Nucleus accumbens (tissue), 56 donors: ENCODE measurements at regions not wholly inside any gene's neighbourhood (a gene's known extent, or its start where the extent isn't known, plus 50 kb on each side); places are given as distances from the start of the nearest gene placed in this dataset.

Experiments
- DNase-seq, 56 donors: peaks; one replicate each; lab custom pipeline; 2025; lab: John Stamatoyannopoulos, UW

GRCh38 chr11:11789735-11790369 is 51.9 kb upstream of the USP47 start:
- peak in 1 of 56 donors; percentile 3 for DNase-seq

GRCh38 chr11:11788063-11788710 is 53.6 kb upstream of the USP47 start:
- no peak for DNase-seq

GRCh38 chr11:11787305-11788062 is 54.3 kb upstream of the USP47 start:
- DNase-seq: peak in 49 of 56 donors; percentile 12 to 88 (median 60)

- DNase-seq: no peak
Measured at GRCh38 chr11:11786771-11787170, 55.0 kb upstream of the USP47 start.

- no peak for DNase-seq
Measured at GRCh38 chr11:11786234-11786633, 55.5 kb upstream of the USP47 start.

- DNase-seq: no peak
Measured at GRCh38 chr11:11782532-11783110, 59.2 kb upstream of the USP47 start.

- DNase-seq: no peak
Measured at GRCh38 chr11:11780858-11781257, 60.9 kb upstream of the USP47 start.

GRCh38 chr11:11779975-11780374 is 61.8 kb upstream of the USP47 start:
- no peak for DNase-seq

- no peak for DNase-seq
Measured at GRCh38 chr11:11777897-11778296, 63.9 kb upstream of the USP47 start.

GRCh38 chr11:11776714-11777113 is 65.1 kb upstream of the USP47 start:
- no peak for DNase-seq

- DNase-seq: no peak
Measured at GRCh38 chr11:11774928-11775327, 66.8 kb upstream of the USP47 start.

- DNase-seq: no peak
Measured at GRCh38 chr11:11772865-11773515, 68.8 kb upstream of the USP47 start.

- DNase-seq: peak in 14 of 56 donors; percentile 1 to 60 (median 15)
Measured at GRCh38 chr11:11770921-11771486, 70.8 kb upstream of the USP47 start.

- no peak for DNase-seq
Measured at GRCh38 chr11:11770296-11770695, 71.5 kb upstream of the USP47 start.

- DNase-seq: no peak
Measured at GRCh38 chr11:11769782-11770181, 72.0 kb upstream of the USP47 start.

- DNase-seq: no peak
Measured at GRCh38 chr11:11769362-11769761, 72.4 kb upstream of the USP47 start.

GRCh38 chr11:11764423-11764803 is 77.4 kb upstream of the USP47 start:
- DNase-seq: no peak

GRCh38 chr11:11763796-11764422 is 77.9 kb upstream of the USP47 start:
- DNase-seq: peak in 4 of 56 donors; percentile 7 to 41 (median 18)

- DNase-seq: no peak
Measured at GRCh38 chr11:11760838-11761237, 80.9 kb upstream of the USP47 start.

GRCh38 chr11:11758603-11759196 is 83.1 kb upstream of the USP47 start:
- DNase-seq: no peak
